GM21390 (cell line): ENCODE measurements at regions not wholly inside any gene's neighbourhood (a gene's known extent, or its start where the extent isn't known, plus 50 kb on each side); places are given as distances from the start of the nearest gene placed in this dataset.
"Not testable (repeated sequence)": the region's sequence is repeated elsewhere in the genome, so short reads cannot be mapped to it uniquely, and the experiment has no call there.

Experiments
- ATAC-seq: cut with Tn5 transposase; IDR thresholded peaks from one replicate; pipeline ENCODE4 v1.9.1; 2021; ENCODE audit not compliant: unreplicated experiment

DNA sequence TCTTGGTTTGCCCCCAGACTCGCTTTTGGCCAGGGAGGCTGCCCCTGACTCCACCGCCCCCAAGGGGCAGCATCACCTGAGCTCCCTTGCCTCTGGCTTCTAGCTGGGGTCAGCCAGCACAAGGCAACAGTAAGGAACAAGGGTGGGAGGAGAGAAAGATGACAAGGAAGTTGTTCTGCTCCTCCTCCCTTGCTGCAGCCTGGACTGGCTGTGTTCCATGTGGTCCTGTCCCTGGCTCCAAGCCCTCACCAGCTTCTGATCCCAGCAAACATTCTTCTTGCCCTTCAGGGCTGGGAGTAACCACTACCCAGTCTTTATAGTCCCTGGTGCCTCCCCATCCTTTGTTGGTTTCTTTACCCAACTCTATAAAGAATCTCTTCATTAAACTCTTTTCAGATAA is 100.3 kb upstream of the SPIN1 start:
- ATAC-seq = no peak

- no peak for ATAC-seq
Measured at GRCh38 chr9:88280816-88281382, 107.3 kb upstream of the SPIN1 start.

DNA sequence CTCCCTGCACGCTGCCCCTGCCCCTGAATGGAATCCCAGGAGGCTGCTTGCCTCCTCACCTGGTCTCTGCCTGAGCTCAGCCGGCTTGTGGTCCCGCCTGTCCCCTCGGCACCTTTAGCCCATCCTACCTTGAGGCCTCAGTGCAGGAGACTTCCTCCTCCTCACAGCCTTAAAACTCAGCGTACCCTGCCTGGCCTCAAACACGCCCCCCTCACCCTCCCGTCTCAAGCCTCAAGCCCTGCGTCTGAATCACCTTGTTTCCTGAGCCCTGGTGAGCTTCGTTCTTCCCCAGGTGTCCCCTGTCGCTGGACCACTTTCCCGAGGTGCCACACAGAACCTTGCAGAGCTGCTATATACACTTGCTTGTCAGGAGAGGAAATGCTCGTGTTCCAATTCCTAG is 110.2 kb upstream of the SPIN1 start:
- no peak for ATAC-seq

- ATAC-seq = no peak
Measured at GRCh38 chr9:88274078-88274477, 114.2 kb upstream of the SPIN1 start.

DNA sequence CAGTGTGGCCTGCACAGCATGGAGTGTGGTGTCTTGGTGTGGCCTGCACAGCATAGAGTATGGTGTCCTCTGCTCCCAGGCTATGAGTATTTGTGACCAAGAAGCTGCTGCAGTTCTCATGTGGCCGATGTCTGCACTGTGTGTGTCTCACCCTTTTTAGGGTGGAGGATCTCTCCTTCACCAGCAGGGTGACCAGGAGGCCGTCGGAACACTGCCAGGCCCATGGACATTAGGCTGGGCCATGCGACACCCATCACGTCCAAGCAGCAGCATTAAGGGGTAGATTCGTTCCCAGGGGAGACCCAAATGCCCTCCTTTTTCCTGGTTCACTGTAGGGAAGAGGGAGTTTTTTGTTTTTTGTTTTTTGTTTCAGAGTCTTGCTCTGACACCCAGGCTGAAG is 115.3 kb upstream of the SPIN1 start:
- ATAC-seq = no peak

GRCh38 chr9:88270413-88270812 is 117.8 kb upstream of the SPIN1 start:
- ATAC-seq = no peak

- ATAC-seq = no peak
Measured at GRCh38 chr9:88268886-88269285, 119.4 kb upstream of the SPIN1 start.

DNA sequence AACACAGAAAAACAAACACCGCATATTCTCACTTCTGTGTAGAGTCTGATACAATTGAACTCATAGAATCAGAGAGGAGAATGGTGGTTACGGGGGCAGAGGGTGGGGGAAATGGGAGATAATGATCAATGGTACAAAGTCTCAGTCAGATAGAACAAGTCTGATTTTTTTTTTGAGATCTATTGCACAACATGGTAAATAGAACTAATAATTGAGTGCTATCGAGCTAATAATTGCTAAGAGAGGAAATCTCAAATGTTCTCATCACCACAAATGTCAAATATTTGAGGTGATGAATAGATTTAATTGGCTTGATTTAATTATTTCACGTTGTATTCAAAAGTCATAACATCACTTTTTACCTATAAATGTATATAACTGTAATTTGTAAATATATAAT is 121.0 kb upstream of the SPIN1 start:
- no peak for ATAC-seq

- no peak for ATAC-seq
Measured at GRCh38 chr9:88266416-88266815, 121.8 kb upstream of the SPIN1 start.

- ATAC-seq = no peak
Measured at GRCh38 chr9:88259001-88259400, 120.7 kb upstream of the SPATA31C2 start.

DNA sequence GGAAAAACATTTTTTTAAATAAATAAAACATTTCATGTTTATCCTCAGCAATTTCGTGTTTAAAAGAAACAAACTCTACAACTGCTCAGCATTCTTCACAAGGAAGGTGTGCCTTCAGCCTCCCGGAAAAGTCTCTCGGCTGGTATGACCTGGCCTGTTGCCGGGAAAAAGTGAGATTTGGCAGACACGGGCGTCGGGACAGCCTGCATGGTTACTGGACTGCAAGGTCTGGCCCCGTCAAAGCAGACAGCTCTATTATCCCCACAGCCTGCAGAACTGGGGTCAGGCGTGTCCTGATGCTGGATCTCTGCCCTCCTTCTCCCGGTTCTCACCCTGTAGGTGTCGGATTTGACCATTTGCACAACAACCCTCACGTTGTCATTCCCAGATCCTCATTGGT is 120.3 kb upstream of the SPATA31C2 start:
- no peak for ATAC-seq

DNA sequence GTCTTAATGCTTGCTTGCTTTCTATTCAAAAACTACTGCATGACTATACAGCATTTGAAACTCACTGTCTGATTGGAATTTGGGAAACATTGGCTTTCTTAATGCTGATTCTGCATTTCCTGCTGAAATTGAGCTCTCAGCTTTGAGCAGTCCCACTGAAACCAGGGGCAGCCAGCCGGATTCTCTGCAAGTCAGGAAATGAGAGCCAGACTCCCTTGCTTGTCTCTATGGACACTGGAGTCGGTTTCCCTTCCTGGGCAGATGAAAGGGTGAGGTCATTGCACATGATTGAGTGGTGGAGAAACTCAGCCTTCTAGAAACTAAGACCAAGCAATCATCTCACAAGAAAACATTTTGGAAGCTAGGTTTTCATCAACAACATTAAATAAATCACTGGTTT is 119.7 kb upstream of the SPATA31C2 start:
- no peak for ATAC-seq

- no peak for ATAC-seq
Measured at GRCh38 chr9:88256216-88256615, 117.9 kb upstream of the SPATA31C2 start.

DNA sequence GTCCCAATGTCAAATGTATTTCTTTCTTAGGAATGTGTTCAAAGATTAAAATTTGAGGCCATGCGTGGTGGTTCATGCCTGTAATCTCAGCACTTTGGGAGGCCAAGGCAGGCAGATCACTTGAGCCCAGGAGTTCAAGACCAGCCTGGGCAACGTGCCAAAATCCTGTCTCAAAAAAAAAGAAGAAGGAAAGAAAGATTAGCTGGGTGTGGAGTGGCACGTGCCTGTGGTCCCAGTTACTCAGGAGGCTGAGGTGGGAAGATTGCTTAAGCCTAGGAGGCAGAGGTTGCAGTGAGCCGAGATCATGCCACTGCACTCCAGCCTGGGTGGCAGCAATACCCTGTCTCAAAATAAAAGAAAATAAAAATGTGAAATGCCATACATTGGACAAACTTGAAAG is 117.5 kb upstream of the SPATA31C2 start:
- ATAC-seq = not testable (repeated sequence)

DNA sequence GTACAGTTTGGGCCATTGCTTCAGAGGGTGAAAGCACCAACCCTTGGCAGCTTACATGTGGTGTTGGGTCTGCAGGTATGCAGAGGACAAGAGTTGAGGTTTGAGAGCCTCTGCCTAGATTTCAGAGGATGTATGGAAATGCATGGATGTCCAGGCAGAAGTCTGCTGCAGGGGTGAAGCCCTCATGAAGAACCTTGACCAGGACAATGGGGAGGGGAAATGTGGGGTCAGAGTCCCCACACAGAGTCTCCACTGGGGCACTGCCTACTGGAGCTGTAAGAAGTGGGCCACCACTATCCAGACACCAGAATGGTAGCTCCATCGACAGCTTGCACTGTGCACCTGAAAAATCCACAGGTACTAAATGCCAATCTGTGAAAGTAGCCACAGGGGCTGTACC is 113.6 kb upstream of the SPATA31C2 start:
- ATAC-seq = no peak

GRCh38 chr9:88243736-88244135 is 105.5 kb upstream of the SPATA31C2 start:
- ATAC-seq = no peak

DNA sequence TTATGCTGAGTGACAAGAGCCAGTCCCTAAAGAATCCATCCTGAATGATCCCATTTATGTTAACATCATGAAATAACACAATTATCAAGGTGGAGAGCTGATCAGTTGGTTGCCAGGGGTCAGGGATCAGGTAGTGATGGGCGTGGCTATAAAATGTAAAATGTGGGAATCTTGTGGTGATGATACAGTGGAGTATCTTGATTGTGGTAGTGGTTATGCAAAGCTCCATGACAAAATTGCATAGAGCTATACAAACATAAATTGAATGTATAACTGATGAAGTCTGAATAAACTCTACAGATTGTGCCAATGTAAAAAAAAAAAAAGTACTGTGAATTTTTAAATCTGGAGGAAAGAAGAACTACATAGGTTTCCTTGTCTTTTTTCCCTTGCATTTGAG is 104.6 kb upstream of the SPATA31C2 start:
- ATAC-seq = no peak

GRCh38 chr9:88237991-88238571 is 99.8 kb upstream of the SPATA31C2 start:
- ATAC-seq = no peak

DNA sequence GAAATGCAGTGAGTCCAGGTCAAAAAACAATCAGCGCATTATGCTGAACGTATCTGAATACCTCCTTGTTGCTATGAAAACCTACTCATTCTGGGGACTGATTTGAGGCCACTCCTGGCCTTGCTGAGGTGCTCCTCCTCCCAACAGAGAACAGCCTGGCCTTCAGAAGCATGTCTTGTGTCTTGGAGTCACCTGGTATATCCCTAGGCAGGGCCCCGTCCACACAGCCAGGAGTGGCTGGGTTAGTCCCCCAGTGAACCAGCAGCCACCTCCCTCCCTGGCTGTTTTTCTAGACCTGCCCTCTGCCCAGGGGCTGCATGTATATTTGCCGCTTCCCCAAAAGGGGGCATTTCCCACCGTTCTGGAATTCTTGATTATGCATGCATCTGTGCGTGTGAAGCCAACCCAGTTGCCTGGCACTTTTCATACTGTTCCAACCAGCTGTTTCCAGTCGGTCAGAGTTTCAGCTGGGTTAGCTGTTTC is 99.2 kb upstream of the SPATA31C2 start:
- ATAC-seq = no peak

- no peak for ATAC-seq
Measured at GRCh38 chr9:88236511-88237478, 98.5 kb upstream of the SPATA31C2 start.

GRCh38 chr9:88235615-88236014 is 97.3 kb upstream of the SPATA31C2 start:
- ATAC-seq = no peak

GRCh38 chr9:88234114-88234513 is 95.8 kb upstream of the SPATA31C2 start:
- no peak for ATAC-seq
